ENCODE measurements at regions not wholly inside any gene's neighbourhood (a gene's known extent, or its start where the extent isn't known, plus 50 kb on each side); places are given as distances from the start of the nearest gene placed in this dataset.

DNA sequence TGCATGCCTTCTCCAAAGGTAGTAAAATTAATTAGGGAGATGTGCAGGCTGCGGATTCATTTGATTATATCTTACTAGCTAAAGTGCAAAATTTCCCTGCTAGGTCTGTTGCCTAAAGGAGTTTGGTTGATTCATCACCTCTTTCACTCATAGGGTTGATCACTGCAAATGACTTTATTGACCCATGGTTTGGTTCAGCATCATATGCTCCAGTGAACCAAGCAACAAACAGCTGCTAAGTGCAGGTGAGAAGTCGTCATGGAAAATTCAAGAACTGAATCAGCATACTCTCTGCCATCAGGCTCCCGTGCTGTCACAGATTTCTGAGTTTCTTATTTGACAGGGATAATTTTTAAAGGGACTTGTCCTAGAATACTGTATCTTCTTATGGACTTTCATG, 571.8 kb upstream of the CDH18 start (continued):
- TF ChIP-seq NONO (IDR thresholded peaks at IDR 0.05) (no peak), NONO (CRISPR knock-in tag; conservative IDR thresholded peaks at IDR 0.05) (no peak), CREM (IDR thresholded peaks at IDR 0.05) (no peak), CREM (CRISPR knock-in tag; IDR thresholded peaks at IDR 0.05) (no peak), IKZF4 (CRISPR knock-in tag; IDR thresholded peaks at IDR 0.05; ENCODE audit: borderline replicate concordance, low read depth, not compliant biosample characterization) (no peak), ZNF572 (CRISPR knock-in tag; IDR thresholded peaks at IDR 0.05) (no peak), ZNF552 (CRISPR knock-in tag; IDR thresholded peaks at IDR 0.05; ENCODE audit: borderline replicate concordance) (no peak), NR1H2 (CRISPR knock-in tag; IDR thresholded peaks at IDR 0.05; ENCODE audit: borderline replicate concordance, low read depth) (no peak), MZF1 (CRISPR knock-in tag; IDR thresholded peaks at IDR 0.05; ENCODE audit: borderline replicate concordance) (no peak)
- TF ChIP-seq, protein P1, sequence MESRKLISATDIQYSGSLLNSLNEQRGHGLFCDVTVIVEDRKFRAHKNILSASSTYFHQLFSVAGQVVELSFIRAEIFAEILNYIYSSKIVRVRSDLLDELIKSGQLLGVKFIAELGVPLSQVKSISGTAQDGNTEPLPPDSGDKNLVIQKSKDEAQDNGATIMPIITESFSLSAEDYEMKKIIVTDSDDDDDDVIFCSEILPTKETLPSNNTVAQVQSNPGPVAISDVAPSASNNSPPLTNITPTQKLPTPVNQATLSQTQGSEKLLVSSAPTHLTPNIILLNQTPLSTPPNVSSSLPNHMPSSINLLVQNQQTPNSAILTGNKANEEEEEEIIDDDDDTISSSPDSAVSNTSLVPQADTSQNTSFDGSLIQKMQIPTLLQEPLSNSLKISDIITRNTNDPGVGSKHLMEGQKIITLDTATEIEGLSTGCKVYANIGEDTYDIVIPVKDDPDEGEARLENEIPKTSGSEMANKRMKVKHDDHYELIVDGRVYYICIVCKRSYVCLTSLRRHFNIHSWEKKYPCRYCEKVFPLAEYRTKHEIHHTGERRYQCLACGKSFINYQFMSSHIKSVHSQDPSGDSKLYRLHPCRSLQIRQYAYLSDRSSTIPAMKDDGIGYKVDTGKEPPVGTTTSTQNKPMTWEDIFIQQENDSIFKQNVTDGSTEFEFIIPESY (CRISPR knock-in tag; IDR thresholded peaks at IDR 0.05) = no peak
- TF ChIP-seq, protein P2, sequence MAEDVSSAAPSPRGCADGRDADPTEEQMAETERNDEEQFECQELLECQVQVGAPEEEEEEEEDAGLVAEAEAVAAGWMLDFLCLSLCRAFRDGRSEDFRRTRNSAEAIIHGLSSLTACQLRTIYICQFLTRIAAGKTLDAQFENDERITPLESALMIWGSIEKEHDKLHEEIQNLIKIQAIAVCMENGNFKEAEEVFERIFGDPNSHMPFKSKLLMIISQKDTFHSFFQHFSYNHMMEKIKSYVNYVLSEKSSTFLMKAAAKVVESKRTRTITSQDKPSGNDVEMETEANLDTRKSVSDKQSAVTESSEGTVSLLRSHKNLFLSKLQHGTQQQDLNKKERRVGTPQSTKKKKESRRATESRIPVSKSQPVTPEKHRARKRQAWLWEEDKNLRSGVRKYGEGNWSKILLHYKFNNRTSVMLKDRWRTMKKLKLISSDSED (CRISPR knock-in tag; IDR thresholded peaks at IDR 0.05) = no peak
- TF ChIP-seq, protein P3, sequence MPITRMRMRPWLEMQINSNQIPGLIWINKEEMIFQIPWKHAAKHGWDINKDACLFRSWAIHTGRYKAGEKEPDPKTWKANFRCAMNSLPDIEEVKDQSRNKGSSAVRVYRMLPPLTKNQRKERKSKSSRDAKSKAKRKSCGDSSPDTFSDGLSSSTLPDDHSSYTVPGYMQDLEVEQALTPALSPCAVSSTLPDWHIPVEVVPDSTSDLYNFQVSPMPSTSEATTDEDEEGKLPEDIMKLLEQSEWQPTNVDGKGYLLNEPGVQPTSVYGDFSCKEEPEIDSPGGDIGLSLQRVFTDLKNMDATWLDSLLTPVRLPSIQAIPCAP (CRISPR knock-in tag; IDR thresholded peaks at IDR 0.05; ENCODE audit: low read depth) = no peak
- TF ChIP-seq, protein P4, sequence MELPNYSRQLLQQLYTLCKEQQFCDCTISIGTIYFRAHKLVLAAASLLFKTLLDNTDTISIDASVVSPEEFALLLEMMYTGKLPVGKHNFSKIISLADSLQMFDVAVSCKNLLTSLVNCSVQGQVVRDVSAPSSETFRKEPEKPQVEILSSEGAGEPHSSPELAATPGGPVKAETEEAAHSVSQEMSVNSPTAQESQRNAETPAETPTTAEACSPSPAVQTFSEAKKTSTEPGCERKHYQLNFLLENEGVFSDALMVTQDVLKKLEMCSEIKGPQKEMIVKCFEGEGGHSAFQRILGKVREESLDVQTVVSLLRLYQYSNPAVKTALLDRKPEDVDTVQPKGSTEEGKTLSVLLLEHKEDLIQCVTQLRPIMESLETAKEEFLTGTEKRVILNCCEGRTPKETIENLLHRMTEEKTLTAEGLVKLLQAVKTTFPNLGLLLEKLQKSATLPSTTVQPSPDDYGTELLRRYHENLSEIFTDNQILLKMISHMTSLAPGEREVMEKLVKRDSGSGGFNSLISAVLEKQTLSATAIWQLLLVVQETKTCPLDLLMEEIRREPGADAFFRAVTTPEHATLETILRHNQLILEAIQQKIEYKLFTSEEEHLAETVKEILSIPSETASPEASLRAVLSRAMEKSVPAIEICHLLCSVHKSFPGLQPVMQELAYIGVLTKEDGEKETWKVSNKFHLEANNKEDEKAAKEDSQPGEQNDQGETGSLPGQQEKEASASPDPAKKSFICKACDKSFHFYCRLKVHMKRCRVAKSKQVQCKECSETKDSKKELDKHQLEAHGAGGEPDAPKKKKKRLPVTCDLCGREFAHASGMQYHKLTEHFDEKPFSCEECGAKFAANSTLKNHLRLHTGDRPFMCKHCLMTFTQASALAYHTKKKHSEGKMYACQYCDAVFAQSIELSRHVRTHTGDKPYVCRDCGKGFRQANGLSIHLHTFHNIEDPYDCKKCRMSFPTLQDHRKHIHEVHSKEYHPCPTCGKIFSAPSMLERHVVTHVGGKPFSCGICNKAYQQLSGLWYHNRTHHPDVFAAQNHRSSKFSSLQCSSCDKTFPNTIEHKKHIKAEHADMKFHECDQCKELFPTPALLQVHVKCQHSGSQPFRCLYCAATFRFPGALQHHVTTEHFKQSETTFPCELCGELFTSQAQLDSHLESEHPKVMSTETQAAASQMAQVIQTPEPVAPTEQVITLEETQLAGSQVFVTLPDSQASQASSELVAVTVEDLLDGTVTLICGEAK (IDR thresholded peaks at IDR 0.05) = no peak
- TF ChIP-seq, protein P4 (CRISPR knock-in tag; IDR thresholded peaks at IDR 0.05) = no peak
- TF ChIP-seq, protein P5, sequence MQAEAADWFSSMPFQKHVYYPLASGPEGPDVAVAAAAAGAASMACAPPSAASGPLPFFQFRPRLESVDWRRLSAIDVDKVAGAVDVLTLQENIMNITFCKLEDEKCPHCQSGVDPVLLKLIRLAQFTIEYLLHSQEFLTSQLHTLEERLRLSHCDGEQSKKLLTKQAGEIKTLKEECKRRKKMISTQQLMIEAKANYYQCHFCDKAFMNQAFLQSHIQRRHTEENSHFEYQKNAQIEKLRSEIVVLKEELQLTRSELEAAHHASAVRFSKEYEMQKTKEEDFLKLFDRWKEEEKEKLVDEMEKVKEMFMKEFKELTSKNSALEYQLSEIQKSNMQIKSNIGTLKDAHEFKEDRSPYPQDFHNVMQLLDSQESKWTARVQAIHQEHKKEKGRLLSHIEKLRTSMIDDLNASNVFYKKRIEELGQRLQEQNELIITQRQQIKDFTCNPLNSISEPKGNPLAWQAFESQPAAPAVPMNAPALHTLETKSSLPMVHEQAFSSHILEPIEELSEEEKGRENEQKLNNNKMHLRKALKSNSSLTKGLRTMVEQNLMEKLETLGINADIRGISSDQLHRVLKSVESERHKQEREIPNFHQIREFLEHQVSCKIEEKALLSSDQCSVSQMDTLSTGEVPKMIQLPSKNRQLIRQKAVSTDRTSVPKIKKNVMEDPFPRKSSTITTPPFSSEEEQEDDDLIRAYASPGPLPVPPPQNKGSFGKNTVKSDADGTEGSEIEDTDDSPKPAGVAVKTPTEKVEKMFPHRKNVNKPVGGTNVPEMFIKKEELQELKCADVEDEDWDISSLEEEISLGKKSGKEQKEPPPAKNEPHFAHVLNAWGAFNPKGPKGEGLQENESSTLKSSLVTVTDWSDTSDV (CRISPR knock-in tag; IDR thresholded peaks at IDR 0.05) = no peak
